ENCODE measurements at regions not wholly inside any gene's neighbourhood (a gene's known extent, or its start where the extent isn't known, plus 50 kb on each side); places are given as distances from the start of the nearest gene placed in this dataset.
A peak's percentile ranks its signal among the peaks of the same experiment; 100 is the strongest.

DNA sequence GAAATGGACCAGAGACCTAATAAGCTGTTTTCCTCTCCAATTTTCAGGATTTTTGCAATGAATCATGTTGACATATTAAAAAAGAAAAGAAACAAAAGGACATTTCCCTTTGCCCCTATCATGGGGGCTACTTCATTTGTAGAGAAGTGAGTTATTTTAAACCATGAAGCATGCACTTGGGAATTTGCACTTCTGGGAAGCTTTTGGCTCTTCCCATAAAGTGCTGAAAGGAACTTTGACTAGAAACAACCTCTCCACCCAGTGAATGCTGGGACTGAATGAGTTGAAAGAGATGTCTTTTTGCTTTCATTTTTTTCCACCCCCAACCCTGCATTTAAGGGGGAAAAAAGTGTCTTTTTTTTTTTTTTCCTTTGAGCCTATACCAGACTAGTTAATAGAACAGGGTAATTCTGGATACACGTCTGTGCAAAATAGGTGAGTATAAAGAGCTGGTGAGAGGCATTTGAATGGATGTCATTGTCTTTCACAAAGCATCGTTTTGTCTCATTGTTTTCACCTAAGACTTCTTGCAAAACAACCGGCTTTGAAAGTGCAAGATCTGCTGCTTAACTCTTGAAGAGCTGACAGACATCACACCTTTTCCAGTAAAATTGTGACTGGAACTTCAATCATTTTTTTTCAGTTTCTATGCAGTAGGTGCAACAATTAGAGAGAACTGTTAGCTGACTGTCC, 138.7 kb upstream of the BACH2 start:
- DNase-seq (ENCODE audit: low read depth in 2 of 2): no peak

DNA sequence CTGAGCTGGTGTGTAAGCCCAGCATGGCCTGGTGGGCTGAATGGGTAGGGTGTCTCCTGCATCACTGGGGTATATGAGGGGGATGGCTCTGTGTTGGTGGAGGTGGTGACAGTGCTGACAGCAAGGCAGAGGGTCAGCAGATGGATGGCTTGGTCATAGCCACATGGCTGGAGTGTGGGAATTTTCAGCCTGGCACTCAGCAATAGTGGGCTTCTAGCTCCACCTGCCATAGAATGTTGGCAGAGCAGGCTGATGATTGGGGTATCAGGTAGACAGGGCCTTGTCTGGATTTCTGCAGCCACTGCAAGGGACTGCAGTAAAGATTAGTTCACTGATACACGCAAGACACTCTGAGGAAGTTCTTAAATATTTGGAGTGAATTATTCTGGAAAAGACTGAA, 137.5 kb upstream of the BACH2 start:
- DNase-seq (ENCODE audit: low read depth in 2 of 2): no peak

GRCh38 chr6:90432937-90433336, 136.3 kb upstream of the BACH2 start:
- no peak for DNase-seq (ENCODE audit: low read depth in 2 of 2)

DNA sequence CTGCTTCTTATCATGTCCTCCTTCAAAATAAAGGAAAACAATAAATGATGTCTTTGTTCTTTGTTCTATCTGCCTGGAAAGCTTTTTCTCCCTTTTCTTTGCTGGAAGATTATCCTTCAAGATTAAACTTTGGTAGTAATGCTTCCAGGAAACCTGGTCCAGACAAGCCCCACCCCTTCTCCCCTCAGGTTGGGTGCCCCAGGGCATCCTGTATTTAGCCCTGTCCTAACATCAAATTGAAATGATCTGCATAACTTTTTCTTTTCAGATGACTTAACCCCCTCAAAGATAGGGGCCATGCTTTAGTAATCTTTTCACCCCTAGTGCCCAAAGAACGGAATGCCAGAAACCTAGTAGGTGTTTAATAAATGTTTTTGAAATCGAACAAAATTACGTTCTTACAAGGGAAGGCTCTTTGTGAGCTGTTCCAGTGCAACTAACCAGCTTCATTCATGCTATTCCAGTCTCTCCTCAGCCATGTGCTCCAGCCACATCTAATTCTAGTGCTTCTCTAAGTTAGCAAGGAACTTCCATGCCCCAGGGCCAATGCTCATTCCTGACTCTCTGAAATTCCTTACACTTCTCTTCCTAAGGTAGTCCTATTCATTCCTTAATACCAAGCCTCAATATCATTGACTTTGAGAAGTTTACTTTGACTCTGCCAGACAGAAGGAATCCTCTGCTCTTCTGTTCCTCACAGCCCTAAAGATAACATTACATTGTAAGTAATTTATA, 135.6 kb upstream of the BACH2 start:
- no peak for DNase-seq (ENCODE audit: low read depth in 2 of 2)

DNA sequence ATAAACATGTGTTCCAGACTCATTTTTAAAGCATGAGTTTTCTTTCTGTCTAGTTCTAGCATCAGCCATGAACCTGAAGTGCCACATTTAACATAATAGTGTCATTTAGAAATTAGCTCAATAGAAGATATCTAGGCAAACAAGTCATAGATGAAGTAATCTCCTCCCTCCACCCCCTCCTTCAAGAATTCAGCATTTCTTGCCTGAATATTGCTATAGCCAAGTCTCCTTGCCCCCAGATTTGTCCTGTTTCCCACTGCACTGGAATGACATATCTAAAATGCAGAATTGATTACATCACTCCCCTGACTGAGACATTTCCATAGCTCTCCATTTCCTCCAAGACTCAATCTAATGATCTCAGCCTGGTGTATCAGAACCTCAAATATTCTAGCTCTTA, 134.9 kb upstream of the BACH2 start:
- DNase-seq (ENCODE audit: low read depth in 2 of 2): no peak

- no peak for DNase-seq (ENCODE audit: low read depth in 2 of 2)
Observed at GRCh38 chr6:90429713-90430112, 133.1 kb upstream of the BACH2 start.

- DNase-seq (ENCODE audit: low read depth in 2 of 2): no peak
Observed at GRCh38 chr6:90428514-90428913, 131.9 kb upstream of the BACH2 start.

- DNase-seq (ENCODE audit: low read depth in 2 of 2): no peak
Observed at GRCh38 chr6:90425161-90425641, 128.6 kb upstream of the BACH2 start.

DNA sequence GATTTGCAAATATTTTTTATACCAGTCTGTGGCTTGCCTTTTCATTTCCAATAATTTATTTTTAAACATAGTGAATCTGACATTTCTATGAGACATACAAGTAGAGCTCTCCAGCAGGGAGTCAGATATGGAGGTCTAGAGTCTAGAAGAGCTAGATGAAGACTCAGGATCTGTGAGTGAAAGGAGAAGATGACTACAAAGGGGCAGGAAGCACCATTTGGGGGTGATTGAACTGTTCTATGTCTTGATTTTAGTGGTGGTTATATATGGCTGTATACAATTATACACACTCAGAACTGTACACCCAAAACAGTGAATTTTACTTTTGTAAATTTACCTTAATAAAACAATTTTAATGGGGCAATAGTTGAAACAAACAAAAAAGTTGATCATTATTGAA, 127.9 kb upstream of the BACH2 start:
- no peak for DNase-seq (ENCODE audit: low read depth in 2 of 2)

DNA sequence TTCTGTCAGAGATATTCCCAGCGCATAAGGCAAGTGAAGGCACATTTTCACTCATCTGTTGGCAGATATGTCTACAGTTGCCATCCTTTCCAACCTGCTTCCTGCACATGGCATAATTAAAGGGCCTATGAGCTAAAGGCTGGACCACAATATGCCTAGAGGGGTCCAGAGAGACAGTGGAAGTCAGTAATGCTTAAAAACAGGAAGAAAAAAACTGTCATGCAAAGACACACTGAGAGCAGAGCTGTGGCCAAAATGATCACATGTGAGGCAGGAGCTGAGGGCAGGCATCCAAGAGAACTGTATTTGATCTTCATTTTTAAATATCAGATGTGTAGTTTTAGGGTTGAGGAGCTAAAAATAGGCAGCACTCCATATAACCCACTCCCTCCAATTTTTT, 125.0 kb upstream of the BACH2 start:
- no peak for DNase-seq (ENCODE audit: low read depth in 2 of 2)

GRCh38 chr6:90420500-90420899, 123.9 kb upstream of the BACH2 start:
- DNase-seq (ENCODE audit: low read depth in 2 of 2): no peak

DNA sequence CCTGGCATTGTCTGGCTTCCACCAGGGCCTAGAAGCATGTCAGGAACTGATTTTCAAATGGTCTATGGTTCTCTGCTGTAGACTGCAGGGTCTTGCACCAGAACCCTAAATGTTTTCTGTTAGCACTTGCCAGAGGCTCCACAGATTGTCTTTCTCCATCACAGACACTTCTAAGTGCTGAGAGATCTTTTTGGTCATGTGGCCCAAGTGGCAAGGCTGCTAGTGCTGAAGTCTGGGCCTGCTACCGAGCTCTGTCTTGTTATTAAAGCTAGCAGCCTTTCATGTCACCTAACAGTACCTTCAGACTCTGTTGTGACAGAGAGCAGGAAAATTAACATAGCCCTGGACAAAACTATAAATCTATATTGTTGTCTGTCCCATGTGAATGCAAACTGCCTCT, 120.7 kb upstream of the BACH2 start:
- no peak for DNase-seq (ENCODE audit: low read depth in 2 of 2)

GRCh38 chr6:90416322-90416721, 119.7 kb upstream of the BACH2 start:
- DNase-seq (ENCODE audit: low read depth in 2 of 2): no peak

GRCh38 chr6:90415178-90415577, 118.5 kb upstream of the BACH2 start:
- DNase-seq (ENCODE audit: low read depth in 2 of 2): no peak

- no peak for DNase-seq (ENCODE audit: low read depth in 2 of 2)
Observed at GRCh38 chr6:90414352-90414751, 117.7 kb upstream of the BACH2 start.

DNA sequence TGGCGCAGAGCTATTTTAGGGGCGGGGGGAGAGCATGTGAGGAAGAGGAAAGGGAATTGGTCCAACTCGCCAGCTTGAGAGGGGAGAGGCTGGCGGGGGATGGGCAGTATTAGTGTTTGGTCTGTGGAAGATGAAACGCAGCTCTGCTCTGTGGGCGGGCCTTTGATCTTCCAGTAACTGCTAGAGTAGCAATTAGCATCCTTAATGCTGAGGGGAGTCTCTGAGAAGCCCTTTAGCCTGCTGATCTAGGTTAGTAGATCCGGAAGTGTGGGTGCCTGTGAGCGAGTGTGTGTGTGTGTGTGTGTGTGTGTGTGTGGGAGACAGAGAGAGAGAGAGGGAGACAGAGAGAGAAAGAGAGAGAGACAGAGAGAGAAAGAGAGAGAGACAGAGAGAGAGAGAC, 117.2 kb upstream of the BACH2 start:
- DNase-seq (ENCODE audit: low read depth in 2 of 2): peak; percentile 36 to 57

DNA sequence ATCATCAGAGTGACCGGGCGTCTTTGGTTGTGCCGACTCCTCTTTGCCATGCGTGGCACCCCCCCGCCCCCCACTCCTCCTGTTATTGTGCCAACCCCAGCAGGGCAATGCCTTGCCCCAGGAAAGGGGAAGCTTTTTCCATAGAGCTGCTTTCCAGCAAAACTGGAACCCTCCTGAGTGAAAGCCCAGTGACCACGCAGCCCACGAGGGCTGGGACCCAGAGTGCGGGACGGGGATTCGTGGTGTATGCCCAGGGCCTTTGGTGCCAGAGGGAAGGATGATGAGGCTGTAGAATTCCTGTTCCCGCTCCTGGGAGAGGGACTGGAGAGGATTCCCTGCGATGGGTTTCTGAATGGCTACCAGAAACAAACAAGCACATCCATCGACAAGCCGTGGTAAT, 116.8 kb upstream of the BACH2 start:
- no peak for DNase-seq (ENCODE audit: low read depth in 2 of 2)

GRCh38 chr6:90412538-90413369, 116.1 kb upstream of the BACH2 start:
- no peak for DNase-seq (ENCODE audit: low read depth in 2 of 2)

- DNase-seq (ENCODE audit: low read depth in 2 of 2): no peak
Observed at GRCh38 chr6:90411292-90411781, 114.7 kb upstream of the BACH2 start.

- DNase-seq (ENCODE audit: low read depth in 2 of 2): no peak
Observed at GRCh38 chr6:90409700-90410099, 113.1 kb upstream of the BACH2 start.

DNA sequence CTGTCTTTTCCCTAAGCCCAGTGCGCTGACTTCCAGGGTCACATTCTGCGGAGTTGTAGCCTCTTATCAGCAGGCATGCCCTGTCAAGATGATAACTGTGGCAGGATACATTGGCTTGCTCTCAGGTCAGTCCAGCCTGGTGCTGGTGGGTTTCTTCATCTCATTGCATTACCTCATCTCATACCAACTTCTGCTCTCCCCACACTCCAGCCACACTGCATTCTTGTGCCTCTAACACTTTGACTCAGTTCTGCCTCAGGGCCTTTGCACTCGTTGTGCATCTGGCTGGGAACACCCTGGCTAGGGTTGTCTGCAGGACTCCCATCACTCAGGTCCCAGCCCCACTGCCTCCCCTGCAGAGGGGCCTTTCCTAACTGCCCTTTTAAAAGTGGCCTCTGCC, 110.3 kb upstream of the BACH2 start:
- no peak for DNase-seq (ENCODE audit: low read depth in 2 of 2)

DNA sequence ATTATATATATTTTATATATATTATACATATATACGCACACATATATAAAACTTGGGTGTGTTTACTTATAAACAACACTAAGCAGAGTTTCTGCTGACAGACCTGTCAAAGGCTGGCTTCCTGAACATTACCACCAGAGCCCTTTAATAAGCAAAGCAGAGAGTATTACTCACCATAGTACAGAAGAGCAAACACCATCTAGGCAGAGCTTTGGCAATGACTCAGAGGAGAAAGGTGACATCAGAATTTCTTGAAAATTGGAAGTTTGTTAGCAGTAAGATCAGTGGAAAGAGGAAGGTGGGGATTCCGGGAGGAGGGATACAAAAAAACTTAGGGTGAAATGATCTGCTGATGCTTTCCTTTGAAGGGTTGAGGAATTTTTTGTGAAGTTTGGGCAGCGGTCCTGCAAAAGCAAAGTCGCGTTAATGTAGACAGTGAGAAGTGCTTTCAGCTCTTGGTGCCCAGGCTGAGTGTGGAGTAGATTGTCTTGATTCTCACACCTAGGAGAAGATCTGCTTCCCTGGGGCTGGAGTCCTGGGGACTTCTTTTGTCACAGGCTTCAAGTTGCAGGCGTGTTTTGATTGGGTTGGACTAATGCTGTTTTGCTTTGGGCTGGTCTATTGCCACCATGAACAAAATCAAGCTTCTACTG, 109.6 kb upstream of the BACH2 start:
- no peak for DNase-seq (ENCODE audit: low read depth in 2 of 2)

Data from stimulated activated CD8-positive, alpha-beta memory T cell treated with anti-CD3 and anti-CD28 coated beads, Interleukin-2, amount 100 ng/mL, for 1 hour (primary cell).